Omental fat pad (tissue), 3 donors: ENCODE measurements at regions not wholly inside any gene's neighbourhood (a gene's known extent, or its start where the extent isn't known, plus 50 kb on each side); places are given as distances from the start of the nearest gene placed in this dataset.
"Not testable (repeated sequence)": the region's sequence is repeated elsewhere in the genome, so short reads cannot be mapped to it uniquely, and the experiment has no call there.

Source experiments
- ATAC-seq: fragments of 150-250 bp; one replicate; pipeline ENCODE4 v1.9.1; 2016; ENCODE audit warnings: mild to moderate bottlenecking, moderate library complexity; ENCODE audit not compliant: low FRiP score
- DNase-seq: peaks from one replicate; pipeline ENCODE4 v3.0.0-alpha.2; 2019; ENCODE audit warnings: low spot score
- TF ChIP-seq, protein P1 (sequence below), 3 donors: fragments of 450-650 bp; IDR thresholded peaks; one replicate each; pipeline ENCODE4 v1.5.1; 2016 to 2017; ENCODE audit warnings: antibody characterized with exemption in 3 of 3, mild to moderate bottlenecking in 3 of 3, moderate library complexity in 2 of 3

DNA sequence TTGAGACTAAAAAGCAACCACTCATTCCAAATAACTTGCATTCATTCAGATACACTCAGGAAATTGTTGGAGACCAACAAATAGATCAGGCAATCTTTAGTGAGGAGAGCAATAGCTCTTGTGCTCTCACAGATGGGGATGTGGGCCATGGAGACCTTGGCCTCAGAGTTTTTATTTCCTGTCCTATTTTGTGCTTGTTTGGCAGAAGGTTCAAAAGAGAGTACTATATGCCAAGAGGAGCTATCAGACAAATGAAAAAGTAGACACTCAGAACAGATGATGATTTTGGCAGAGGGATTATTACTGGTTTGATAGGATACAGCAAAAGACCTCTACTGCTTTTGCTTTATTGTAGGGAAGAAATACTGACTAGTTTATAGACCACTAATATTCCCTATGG, 230.2 kb downstream of the KCNE4 start:
- TF ChIP-seq, protein P1, sequence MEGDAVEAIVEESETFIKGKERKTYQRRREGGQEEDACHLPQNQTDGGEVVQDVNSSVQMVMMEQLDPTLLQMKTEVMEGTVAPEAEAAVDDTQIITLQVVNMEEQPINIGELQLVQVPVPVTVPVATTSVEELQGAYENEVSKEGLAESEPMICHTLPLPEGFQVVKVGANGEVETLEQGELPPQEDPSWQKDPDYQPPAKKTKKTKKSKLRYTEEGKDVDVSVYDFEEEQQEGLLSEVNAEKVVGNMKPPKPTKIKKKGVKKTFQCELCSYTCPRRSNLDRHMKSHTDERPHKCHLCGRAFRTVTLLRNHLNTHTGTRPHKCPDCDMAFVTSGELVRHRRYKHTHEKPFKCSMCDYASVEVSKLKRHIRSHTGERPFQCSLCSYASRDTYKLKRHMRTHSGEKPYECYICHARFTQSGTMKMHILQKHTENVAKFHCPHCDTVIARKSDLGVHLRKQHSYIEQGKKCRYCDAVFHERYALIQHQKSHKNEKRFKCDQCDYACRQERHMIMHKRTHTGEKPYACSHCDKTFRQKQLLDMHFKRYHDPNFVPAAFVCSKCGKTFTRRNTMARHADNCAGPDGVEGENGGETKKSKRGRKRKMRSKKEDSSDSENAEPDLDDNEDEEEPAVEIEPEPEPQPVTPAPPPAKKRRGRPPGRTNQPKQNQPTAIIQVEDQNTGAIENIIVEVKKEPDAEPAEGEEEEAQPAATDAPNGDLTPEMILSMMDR (IDR thresholded peaks at IDR 0.05): no peak
- no peak for ATAC-seq
- no peak for DNase-seq

- ATAC-seq: no peak
- TF ChIP-seq, protein P1 (IDR thresholded peaks at IDR 0.05): no peak
Observed at GRCh38 chr2:223283329-223283728, 231.3 kb downstream of the KCNE4 start.

DNA sequence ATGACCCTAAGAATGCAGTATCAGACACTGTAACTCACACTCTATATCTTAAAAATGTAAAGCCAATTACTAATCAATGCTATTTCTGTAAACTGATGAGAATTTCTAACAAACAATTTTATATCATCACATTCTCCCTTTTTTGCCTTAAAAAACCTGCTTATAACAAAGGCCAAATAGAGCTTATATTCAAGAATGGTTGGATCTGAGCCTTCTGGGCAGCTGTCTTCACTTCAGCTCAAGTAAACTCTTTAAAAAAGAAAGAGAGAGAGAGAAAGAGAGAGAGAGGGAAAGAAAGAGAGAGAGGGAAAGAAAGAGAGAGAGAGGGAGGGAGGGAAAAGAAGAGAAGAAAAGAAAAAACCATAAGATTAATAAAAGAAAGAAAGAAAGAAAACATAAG, 231.8 kb downstream of the KCNE4 start:
- TF ChIP-seq, protein P1 (IDR thresholded peaks at IDR 0.05): no peak
- DNase-seq (no peak), ATAC-seq (no peak)

More at GRCh38 chr2:223283329-223283728, 231.3 kb downstream of the KCNE4 start:
- no peak for DNase-seq

GRCh38 chr2:223285370-223286265, 233.6 kb downstream of the KCNE4 start:
- TF ChIP-seq, protein P1 (IDR thresholded peaks at IDR 0.05): no peak
- ATAC-seq (no peak), DNase-seq (no peak)

GRCh38 chr2:223294756-223295155, 242.8 kb downstream of the KCNE4 start:
- DNase-seq (no peak), ATAC-seq (no peak)
- TF ChIP-seq, protein P1 (IDR thresholded peaks at IDR 0.05): no peak

DNA sequence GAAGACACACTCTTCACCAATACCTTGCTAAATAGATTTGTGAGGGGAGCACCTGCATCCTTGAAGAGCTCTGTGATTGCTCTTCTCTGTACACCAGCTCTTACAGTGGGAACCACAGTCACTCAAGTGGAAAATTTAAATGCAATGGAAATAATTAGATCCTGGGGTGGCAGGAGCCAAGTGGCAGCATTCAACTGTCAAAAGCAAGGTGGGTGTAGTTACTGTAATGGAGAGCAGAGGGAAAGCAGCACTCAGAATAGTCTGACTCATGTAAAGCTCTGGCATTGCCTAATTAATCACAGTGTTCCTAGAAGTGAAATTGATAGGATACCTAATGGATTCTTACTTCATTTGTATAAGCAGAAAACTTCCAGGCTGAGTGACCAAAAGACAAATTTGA, 245.8 kb downstream of the KCNE4 start:
- ATAC-seq (no peak), DNase-seq (no peak)
- TF ChIP-seq, protein P1 (IDR thresholded peaks at IDR 0.05): no peak

DNA sequence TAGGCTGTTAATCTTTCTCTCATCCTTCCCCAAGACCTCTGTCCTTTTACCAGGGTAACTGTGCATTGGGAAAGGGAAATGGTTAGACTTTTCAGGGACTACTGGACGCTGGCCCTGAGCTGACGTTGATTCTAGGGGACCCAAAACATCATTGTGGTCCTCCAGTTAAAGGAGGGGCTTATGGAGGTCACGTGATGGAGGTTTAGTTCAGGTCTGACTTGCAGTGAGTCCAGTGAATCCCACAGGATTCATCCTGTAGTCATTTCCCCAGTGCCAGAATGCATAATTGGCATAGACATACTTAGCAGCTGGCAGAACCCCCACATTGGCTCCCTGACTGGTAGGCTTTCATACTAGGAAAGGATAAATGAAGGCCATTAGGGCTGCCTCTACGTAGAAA, 246.3 kb downstream of the KCNE4 start:
- ATAC-seq, DNase-seq: not testable (repeated sequence)
